GM12878 (cell line): ENCODE measurements at regions not wholly inside any gene's neighbourhood (a gene's known extent, or its start where the extent isn't known, plus 50 kb on each side); places are given as distances from the start of the nearest gene placed in this dataset.

Experiments used
- ATAC-seq: fragments of 200-7000 bp; cut with Tn5 transposase; 3 replicates; pipeline ENCODE4 v1.9.1; 2020; ENCODE audit warnings: mild to moderate bottlenecking, moderate library complexity
- BruUV-seq: library from RNA; stranded (reverse); fragments of 400-500 nt; replicated peaks from 2 replicates; lab custom pipeline; 2021; lab: Mats Ljungman, UMichigan
- CTCF ChIA-PET: fragments of 300-600 bp; sonication (Branson Sonifier 250); formaldehyde crosslinking; extraction: SDS; loops from one replicate; lab custom pipeline; 2021; ENCODE audit warnings: inconsistent platforms; lab: Yijun Ruan, JAX
- POLR2A ChIA-PET: fragments of 350-600 bp; formaldehyde crosslinking; extraction: SDS; loops from one replicate; lab custom pipeline; 2021; ENCODE audit warnings: inconsistent platforms; lab: Charles Lee
- RAD21 ChIA-PET: fragments of 300-600 bp; sonication (Branson Sonifier 250); formaldehyde crosslinking; loops from one replicate; lab custom pipeline; 2023; ENCODE audit warnings: antibody characterized with exemption; ENCODE audit not compliant: unreplicated experiment; lab: Charles Lee
- SMC1A ChIA-PET: fragments of 300-600 bp; sonication (Branson Sonifier 250); formaldehyde crosslinking; loops from one replicate; lab custom pipeline; 2023; ENCODE audit not compliant: unreplicated experiment, uncharacterized antibody; lab: Charles Lee
- DNase-seq: peaks from one replicate; pipeline ENCODE4 v3.0.0-alpha.2; 2011; ENCODE audit warnings: low read depth, low spot score
- FAIRE-seq: peaks from 3 replicates; lab custom pipeline; 2011; peaks lifted over from hg19 to GRCh38; lab: Jason Lieb, UNC
- H2AFZ ChIP-seq: 2 replicates; pipeline ENCODE4 v1.6.0; 2011; ENCODE audit warnings: low read depth, low read length, control low read depth; ENCODE audit not compliant: control insufficient read depth
- H3K27ac ChIP-seq: 2 replicates; pipeline ENCODE4 v1.5.1; 2011; ENCODE audit warnings: control low read depth; ENCODE audit not compliant: control insufficient read depth, insufficient read depth
- H3K27me3 ChIP-seq, 2 experiments: replicated peaks in 1 of 2; 2 replicates each; pipeline versions ENCODE4 v1.6.0 to v1.6.1; 2011; ENCODE audit warnings: low read length in 1 of 2; ENCODE audit not compliant: control insufficient read depth in 2 of 2, insufficient read depth in 2 of 2
- H3K36me3 ChIP-seq, 2 experiments: 2 replicates each; pipeline ENCODE4 v1.5.1; 2011; ENCODE audit warnings: low read length in 1 of 2; ENCODE audit not compliant: control insufficient read depth in 2 of 2, insufficient read depth in 2 of 2
- H3K4me1 ChIP-seq: 2 replicates; pipeline ENCODE4 v1.6.1; 2011; ENCODE audit warnings: mild to moderate bottlenecking, low read length, moderate library complexity, mixed read lengths; ENCODE audit not compliant: control insufficient read depth, insufficient read depth
- H3K4me2 ChIP-seq: 2 replicates; pipeline ENCODE4 v1.6.0; 2011; ENCODE audit warnings: control low read depth; ENCODE audit not compliant: control insufficient read depth, insufficient read depth
- H3K4me3 ChIP-seq: fragments of 200-600 bp; sonication (generic); 2 replicates; pipeline ENCODE4 v1.5.1; 2016
- H3K79me2 ChIP-seq: 2 replicates; pipeline ENCODE4 v1.6.0; 2011; ENCODE audit warnings: low read length; ENCODE audit not compliant: control insufficient read depth, insufficient read depth
- H3K9ac ChIP-seq: 2 replicates; pipeline ENCODE4 v1.8.0; 2011; ENCODE audit warnings: low read length, control low read depth, mixed read lengths; ENCODE audit not compliant: control insufficient read depth, insufficient read depth
- H3K9me3 ChIP-seq: replicated peaks from 3 replicates; pipeline ENCODE4 v1.5.1; 2011; ENCODE audit warnings: mild to moderate bottlenecking, low read length; ENCODE audit not compliant: control insufficient read depth, insufficient read depth
- H4K20me1 ChIP-seq: 2 replicates; pipeline ENCODE4 v1.6.0; 2011; ENCODE audit not compliant: control insufficient read depth, insufficient read depth
- IKZF1 ChIP-seq: fragments of 450-650 bp; conservative IDR thresholded peaks from 2 replicates; pipeline ENCODE4 v1.6.1; 2017; ENCODE audit warnings: antibody characterized with exemption, mild to moderate bottlenecking
- KAT2A ChIP-seq: conservative IDR thresholded peaks from 2 replicates; pipeline ENCODE4 v1.6.1; 2011; ENCODE audit warnings: low read depth, low read length; ENCODE audit not compliant: control insufficient read depth
- MYC ChIP-seq: IDR thresholded peaks from 2 replicates; pipeline ENCODE4 v1.6.1; 2011; ENCODE audit warnings: mild to moderate bottlenecking, low read length, moderate library complexity, inconsistent platforms; ENCODE audit not compliant: insufficient read depth, insufficient replicate concordance, insufficient read length, severe bottlenecking
- NRF1 ChIP-seq: conservative IDR thresholded peaks from 2 replicates; pipeline ENCODE4 v1.6.1; 2011; ENCODE audit warnings: mild to moderate bottlenecking, low read depth, low read length, improper control_type of control experiment
- PML ChIP-seq: IDR thresholded peaks from 2 replicates; pipeline ENCODE4 v1.6.1; 2012; ENCODE audit warnings: low read length, inconsistent platforms
- WRNIP1 ChIP-seq: IDR thresholded peaks from 2 replicates; pipeline ENCODE4 v1.6.1; 2011; ENCODE audit warnings: low read depth, low read length, improper control_type of control experiment, borderline replicate concordance
- ZBED1 ChIP-seq: IDR thresholded peaks from 2 replicates; pipeline ENCODE4 v1.6.1; 2016; ENCODE audit warnings: borderline replicate concordance
- WGBS: methylation state at CpG from one replicate; pipeline ENCODE4 v1.1.6; 2016; ENCODE audit warnings: low lambda C conversion rate; ENCODE audit not compliant: insufficient replicate concordance, insufficient coverage; ENCODE audit errors: missing lambda C conversion rate; 5-methylcytosine and 5-hydroxymethylcytosine counted together
- in situ Hi-C: fragments of 300-500 bp; cut with MboI; formaldehyde crosslinking; loops from 9 replicates; pipeline ENCODE4 v1.14.3; 2018; ENCODE audit warnings: mixed read lengths
- intact Hi-C: fragments of 100-400 bp; cut with micrococcal nuclease; formaldehyde crosslinking; loops from one replicate; pipeline ENCODE4 v1.14.2; 2022; ENCODE audit not compliant: unreplicated experiment
- TF ChIP-seq, protein P1 (sequence below): fragments of 450-650 bp; IDR thresholded peaks from 2 replicates; pipeline ENCODE4 v1.6.1; 2016; ENCODE audit warnings: mild to moderate bottlenecking
- TF ChIP-seq, protein P2 (sequence below): IDR thresholded peaks from 2 replicates; pipeline ENCODE4 v1.6.1; 2012; ENCODE audit warnings: low read depth, low read length, improper control_type of control experiment

DNA sequence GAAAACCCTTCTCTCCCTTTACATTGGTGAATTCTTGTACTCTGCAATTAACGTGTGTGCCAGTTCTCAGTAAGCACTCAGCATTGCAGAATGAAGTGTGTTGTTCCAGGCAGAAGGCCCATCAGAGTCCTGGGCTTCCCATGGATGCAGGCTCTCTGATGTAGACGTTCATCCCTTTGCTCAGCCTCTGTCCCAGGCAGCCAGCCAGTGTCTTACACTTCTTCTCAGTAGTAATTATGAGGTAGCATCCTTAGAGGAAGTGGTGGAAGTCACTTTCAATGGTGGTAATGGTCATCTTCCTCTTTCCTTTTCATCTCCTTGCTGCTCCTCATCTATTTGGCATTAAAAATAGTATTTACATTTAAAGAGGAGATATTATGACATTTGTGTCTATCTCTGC, 66.7 kb upstream of the FYN start:
- no peak for DNase-seq
- RAD21 ChIA-PET, result no interaction called here
- Histone ChIP-seq H4K20me1 (no peaks in the 10 kb centered on the region), H3K27ac (no peak overlapping the region), H3K79me2 (no peaks in the 10 kb centered on the region), H2AFZ (no peak overlapping the region), H3K4me3 (no peak overlapping the region), H3K9ac (no peak overlapping the region), H3K27me3 (no peaks in the 10 kb centered on the region), H3K4me1 (peaks cover 11% of the 10 kb centered on the region), H3K4me2 (no peak overlapping the region), H3K9me3 (peaks cover 5% of the 10 kb centered on the region; the same call in 1 of the 3 replicates), H3K36me3 (no peaks in the 10 kb centered on the region)
- 41% methylated on average over 2 of the region's 2 CpGs for WGBS
- no peak for ATAC-seq
- SMC1A ChIA-PET, result no interaction called here
- in situ Hi-C loops (no loop called here), intact Hi-C loops (no loop called here)
- FAIRE-seq, result no peak
- CTCF ChIA-PET, result no interaction called here
- no TSS peak for BruUV-seq
- TF ChIP-seq, protein P1, sequence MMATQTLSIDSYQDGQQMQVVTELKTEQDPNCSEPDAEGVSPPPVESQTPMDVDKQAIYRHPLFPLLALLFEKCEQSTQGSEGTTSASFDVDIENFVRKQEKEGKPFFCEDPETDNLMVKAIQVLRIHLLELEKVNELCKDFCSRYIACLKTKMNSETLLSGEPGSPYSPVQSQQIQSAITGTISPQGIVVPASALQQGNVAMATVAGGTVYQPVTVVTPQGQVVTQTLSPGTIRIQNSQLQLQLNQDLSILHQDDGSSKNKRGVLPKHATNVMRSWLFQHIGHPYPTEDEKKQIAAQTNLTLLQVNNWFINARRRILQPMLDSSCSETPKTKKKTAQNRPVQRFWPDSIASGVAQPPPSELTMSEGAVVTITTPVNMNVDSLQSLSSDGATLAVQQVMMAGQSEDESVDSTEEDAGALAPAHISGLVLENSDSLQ, result no peak
- TF ChIP-seq ZBED1, result no peak
- no peak for TF ChIP-seq IKZF1
- no peak for TF ChIP-seq KAT2A
- TF ChIP-seq, protein P2, sequence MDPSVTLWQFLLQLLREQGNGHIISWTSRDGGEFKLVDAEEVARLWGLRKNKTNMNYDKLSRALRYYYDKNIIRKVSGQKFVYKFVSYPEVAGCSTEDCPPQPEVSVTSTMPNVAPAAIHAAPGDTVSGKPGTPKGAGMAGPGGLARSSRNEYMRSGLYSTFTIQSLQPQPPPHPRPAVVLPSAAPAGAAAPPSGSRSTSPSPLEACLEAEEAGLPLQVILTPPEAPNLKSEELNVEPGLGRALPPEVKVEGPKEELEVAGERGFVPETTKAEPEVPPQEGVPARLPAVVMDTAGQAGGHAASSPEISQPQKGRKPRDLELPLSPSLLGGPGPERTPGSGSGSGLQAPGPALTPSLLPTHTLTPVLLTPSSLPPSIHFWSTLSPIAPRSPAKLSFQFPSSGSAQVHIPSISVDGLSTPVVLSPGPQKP, result no peak
- no peak for TF ChIP-seq MYC
- no peak for TF ChIP-seq WRNIP1
- TF ChIP-seq PML, result no peak
- TF ChIP-seq NRF1, result no peak
- POLR2A ChIA-PET, result no interaction called here
